ENCODE measurements at regions not wholly inside any gene's neighbourhood (a gene's known extent, or its start where the extent isn't known, plus 50 kb on each side); places are given as distances from the start of the nearest gene placed in this dataset.

DNA sequence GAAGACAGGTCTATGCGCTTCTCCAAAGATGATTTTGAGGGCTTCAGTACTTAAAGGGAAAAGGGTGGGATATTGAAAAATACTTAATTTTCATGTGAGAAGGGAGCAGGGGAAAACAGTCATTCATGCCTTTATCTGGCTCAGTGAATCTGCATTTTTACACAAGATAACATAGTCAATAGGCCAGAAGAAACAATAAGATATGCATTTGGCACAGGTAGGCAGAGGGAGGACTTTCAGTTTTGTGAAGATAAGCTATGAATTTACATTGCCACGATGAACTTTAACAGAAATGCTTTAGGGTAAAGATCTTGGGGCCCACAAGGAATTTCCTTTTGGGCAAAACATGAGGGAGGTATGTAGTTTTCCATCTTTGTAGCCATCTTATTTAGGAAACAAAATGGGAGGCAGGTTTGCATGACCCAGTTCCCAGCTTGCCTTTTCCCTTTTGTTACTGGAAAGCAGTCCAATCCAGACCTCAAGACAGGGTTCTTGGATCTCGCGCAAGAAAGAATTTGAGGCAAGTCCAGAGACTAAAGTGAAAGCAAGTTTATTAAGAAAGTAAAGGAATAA lies 504.2 kb downstream of the IGSF11 start:
- TF ChIP-seq, protein P1, sequence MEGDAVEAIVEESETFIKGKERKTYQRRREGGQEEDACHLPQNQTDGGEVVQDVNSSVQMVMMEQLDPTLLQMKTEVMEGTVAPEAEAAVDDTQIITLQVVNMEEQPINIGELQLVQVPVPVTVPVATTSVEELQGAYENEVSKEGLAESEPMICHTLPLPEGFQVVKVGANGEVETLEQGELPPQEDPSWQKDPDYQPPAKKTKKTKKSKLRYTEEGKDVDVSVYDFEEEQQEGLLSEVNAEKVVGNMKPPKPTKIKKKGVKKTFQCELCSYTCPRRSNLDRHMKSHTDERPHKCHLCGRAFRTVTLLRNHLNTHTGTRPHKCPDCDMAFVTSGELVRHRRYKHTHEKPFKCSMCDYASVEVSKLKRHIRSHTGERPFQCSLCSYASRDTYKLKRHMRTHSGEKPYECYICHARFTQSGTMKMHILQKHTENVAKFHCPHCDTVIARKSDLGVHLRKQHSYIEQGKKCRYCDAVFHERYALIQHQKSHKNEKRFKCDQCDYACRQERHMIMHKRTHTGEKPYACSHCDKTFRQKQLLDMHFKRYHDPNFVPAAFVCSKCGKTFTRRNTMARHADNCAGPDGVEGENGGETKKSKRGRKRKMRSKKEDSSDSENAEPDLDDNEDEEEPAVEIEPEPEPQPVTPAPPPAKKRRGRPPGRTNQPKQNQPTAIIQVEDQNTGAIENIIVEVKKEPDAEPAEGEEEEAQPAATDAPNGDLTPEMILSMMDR (IDR thresholded peaks at IDR 0.05 in 4 of 5, conservative IDR thresholded peaks at IDR 0.05 in 1 of 5): no peak
- no peak for TF ChIP-seq POLR2A (IDR thresholded peaks at IDR 0.05)

Measured in gastrocnemius medialis (tissue), 4 donors.